Small intestine (tissue), 7 donors: ENCODE measurements at regions not wholly inside any gene's neighbourhood (a gene's known extent, or its start where the extent isn't known, plus 50 kb on each side); places are given as distances from the start of the nearest gene placed in this dataset.

Source experiments
- DNase-seq, 2 donors: peaks; one replicate each; pipeline versions ENCODE4 v3.0.0 to v3.0.0-alpha.2; 2013
- FAIRE-seq: peaks from 2 replicates; lab custom pipeline; 2012; peaks lifted over from hg19 to GRCh38; lab: Jason Lieb, UNC
- H3K27ac ChIP-seq, 3 donors: one replicate each; pipeline ENCODE4 v1.5.1; 2013; ENCODE audit warnings: low read length in 2 of 3, mild to moderate bottlenecking in 2 of 3, control low read depth in 1 of 3, inconsistent platforms in 1 of 3, low read depth in 1 of 3, moderate library complexity in 1 of 3
- H3K27me3 ChIP-seq, 3 donors: one replicate each; pipeline ENCODE4 v1.6.1; 2013; ENCODE audit warnings: low read length in 3 of 3, inconsistent platforms in 1 of 3; ENCODE audit not compliant: control insufficient read depth in 3 of 3, insufficient read depth in 3 of 3
- H3K36me3 ChIP-seq, 3 donors: one replicate each; pipeline ENCODE4 v1.6.1; 2013; ENCODE audit warnings: low read length in 3 of 3, inconsistent platforms in 1 of 3, low read depth in 1 of 3, mild to moderate bottlenecking in 1 of 3, moderate library complexity in 1 of 3; ENCODE audit not compliant: control insufficient read depth in 3 of 3, insufficient read depth in 2 of 3
- H3K4me1 ChIP-seq, 3 donors: one replicate each; pipeline ENCODE4 v1.6.1; 2013; ENCODE audit warnings: low read length in 2 of 3, inconsistent platforms in 1 of 3, low read depth in 1 of 3, mild to moderate bottlenecking in 1 of 3, moderate library complexity in 1 of 3; ENCODE audit not compliant: control insufficient read depth in 3 of 3, insufficient read depth in 2 of 3
- H3K4me3 ChIP-seq, 3 donors: one replicate each; pipeline ENCODE4 v1.5.1; 2013; ENCODE audit warnings: low read length in 3 of 3, control low read depth in 1 of 3, inconsistent platforms in 1 of 3, low read depth in 1 of 3, mild to moderate bottlenecking in 1 of 3, moderate library complexity in 1 of 3
- H3K9me3 ChIP-seq, 2 donors: one replicate each; pipeline ENCODE4 v1.6.1; 2013; ENCODE audit warnings: low read depth in 1 of 2, low read length in 1 of 2; ENCODE audit not compliant: control insufficient read depth in 2 of 2, insufficient read depth in 1 of 2
- WGBS, 3 donors: extraction: QIAGEN DNeasy Blood & Tissue Kit; methylation state at CpG; one replicate each; pipeline ENCODE4 v1.1.7; 2013; 5-methylcytosine and 5-hydroxymethylcytosine counted together
- donor health status: healthy with polysubstance abuse.
- donor health status: control.
- donor health status: control.
- donor health status: Bipolar disorder and iron deficiency.
- donor health status: healthy.

- WGBS, 3 donors = 74 to 85% (median 77%) methylated on average over 10 of the region's 10 CpGs
- FAIRE-seq = no peak
- no peaks in the 10 kb centered on the region for H3K4me1 ChIP-seq
- no peaks in the 10 kb centered on the region for H3K36me3 ChIP-seq
- DNase-seq = no peak
- H3K9me3 ChIP-seq = no peaks in the 10 kb centered on the region
- H3K4me3 ChIP-seq = no peak overlapping the region
- no peak overlapping the region for H3K27ac ChIP-seq
- H3K27me3 ChIP-seq = no peaks in the 10 kb centered on the region
Observed at GRCh38 chr2:3112553-3112952, 265.1 kb downstream of the EIPR1 start.

DNA sequence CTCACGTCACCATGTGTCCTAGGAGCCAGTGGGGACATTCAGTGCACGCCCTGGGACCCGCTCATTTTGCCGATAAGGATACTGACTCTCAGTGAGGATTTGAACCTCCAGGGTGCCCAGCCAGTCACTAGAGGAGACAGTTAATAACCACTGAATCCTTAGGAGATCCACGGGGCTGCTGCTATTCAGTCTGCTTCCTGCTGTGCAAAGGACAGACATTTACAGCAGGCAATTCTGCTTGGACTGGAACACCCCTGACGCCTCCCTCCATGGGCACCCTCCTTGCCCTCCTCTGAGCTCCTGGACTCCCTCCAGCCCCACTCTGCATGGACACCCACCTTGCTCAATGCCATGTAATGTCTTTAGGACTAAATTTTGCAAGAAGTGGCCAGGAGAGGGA is 265.5 kb downstream of the EIPR1 start:
- Histone ChIP-seq H3K27me3 (no peaks in the 10 kb centered on the region), H3K4me1 (no peaks in the 10 kb centered on the region), H3K4me3 (no peak overlapping the region), H3K36me3 (no peaks in the 10 kb centered on the region), H3K27ac (no peak overlapping the region), H3K9me3 (no peaks in the 10 kb centered on the region)
- no peak for FAIRE-seq
- WGBS, 3 donors = 74 to 86% (median 81%) methylated on average over 6 of the region's 6 CpGs
- no peak for DNase-seq

- Histone ChIP-seq H3K4me1 (no peaks in the 10 kb centered on the region), H3K4me3 (no peak overlapping the region), H3K9me3 (no peaks in the 10 kb centered on the region), H3K36me3 (no peaks in the 10 kb centered on the region), H3K27ac (no peak overlapping the region), H3K27me3 (no peaks in the 10 kb centered on the region)
- 88 to 96% (median 91%) methylated on average over 7 of the region's 7 CpGs for WGBS, 3 donors
- DNase-seq (no peak), FAIRE-seq (no peak)
Observed at GRCh38 chr2:3110994-3111666, 266.5 kb downstream of the EIPR1 start.

DNA sequence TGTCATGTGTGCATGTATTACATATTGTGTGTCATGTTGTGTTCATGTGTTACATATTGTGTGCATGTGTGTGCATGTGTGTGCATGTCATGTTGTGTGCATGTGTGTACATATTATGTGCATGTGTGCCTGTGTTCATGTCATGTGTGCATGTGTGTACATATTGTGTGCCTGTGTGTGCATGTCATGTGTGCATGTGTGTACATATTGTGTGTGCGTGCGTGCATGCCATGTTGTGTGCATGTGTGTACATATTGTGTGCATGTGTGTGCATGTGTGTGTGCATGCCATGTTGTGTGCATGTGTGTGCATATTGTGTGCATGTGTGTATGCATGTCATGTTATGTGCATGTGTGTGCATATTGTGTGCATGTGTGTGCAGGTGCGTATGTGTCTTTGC is 267.1 kb downstream of the EIPR1 start:
- H3K4me3 ChIP-seq = no peak overlapping the region
- FAIRE-seq = no peak

GRCh38 chr2:3108710-3109702 is 268.6 kb downstream of the EIPR1 start:
- Histone ChIP-seq H3K9me3 (no peaks in the 10 kb centered on the region), H3K27ac (no peak overlapping the region), H3K36me3 (no peaks in the 10 kb centered on the region), H3K27me3 (no peaks in the 10 kb centered on the region), H3K4me3 (no peak overlapping the region), H3K4me1 (no peaks in the 10 kb centered on the region)
- WGBS, 3 donors = 91 to 93% (median 92%) methylated on average over 29 of the region's 29 CpGs
- DNase-seq (no peak), FAIRE-seq (no peak)

More for the DNA sequence above, 267.1 kb downstream of the EIPR1 start:
- Histone ChIP-seq H3K27ac (no peak overlapping the region), H3K9me3 (no peaks in the 10 kb centered on the region), H3K4me1 (no peaks in the 10 kb centered on the region), H3K36me3 (no peaks in the 10 kb centered on the region), H3K27me3 (no peaks in the 10 kb centered on the region)
- DNase-seq = no peak
- WGBS, 3 donors = 97 to 100% (median 100%) methylated on average over 3 of the region's 3 CpGs

GRCh38 chr2:3108105-3108504 is 269.5 kb downstream of the EIPR1 start:
- Histone ChIP-seq H3K36me3 (no peaks in the 10 kb centered on the region), H3K4me3 (no peak overlapping the region), H3K9me3 (no peaks in the 10 kb centered on the region), H3K27me3 (no peaks in the 10 kb centered on the region), H3K4me1 (no peaks in the 10 kb centered on the region), H3K27ac (no peak overlapping the region)
- whole genome bisulfite sequencing, 3 donors = 89 to 94% (median 92%) methylated on average over 12 to 14 of the region's 14 CpGs
- no peak for FAIRE-seq
- no peak for DNase-seq

GRCh38 chr2:3107567-3107966 is 270.1 kb downstream of the EIPR1 start:
- no peak overlapping the region for H3K4me3 ChIP-seq
- H3K9me3 ChIP-seq = no peaks in the 10 kb centered on the region
- FAIRE-seq = no peak
- no peak overlapping the region for H3K27ac ChIP-seq
- WGBS, 3 donors = 87 to 92% (median 88%) methylated on average over 14 of the region's 14 CpGs
- no peaks in the 10 kb centered on the region for H3K36me3 ChIP-seq
- no peaks in the 10 kb centered on the region for H3K4me1 ChIP-seq
- no peak for DNase-seq
- no peaks in the 10 kb centered on the region for H3K27me3 ChIP-seq

- Histone ChIP-seq H3K9me3 (no peaks in the 10 kb centered on the region), H3K36me3 (no peaks in the 10 kb centered on the region), H3K27ac (no peak overlapping the region), H3K4me1 (no peaks in the 10 kb centered on the region), H3K4me3 (no peak overlapping the region), H3K27me3 (no peaks in the 10 kb centered on the region)
- no peak for DNase-seq
- 75 to 81% (median 76%) methylated on average over 17 of the region's 17 CpGs for WGBS, 3 donors
- FAIRE-seq = no peak
Observed at GRCh38 chr2:3105814-3106569, 271.6 kb downstream of the EIPR1 start.
